ENCODE measurements at regions not wholly inside any gene's neighbourhood (a gene's known extent, or its start where the extent isn't known, plus 50 kb on each side); places are given as distances from the start of the nearest gene placed in this dataset.

DNA sequence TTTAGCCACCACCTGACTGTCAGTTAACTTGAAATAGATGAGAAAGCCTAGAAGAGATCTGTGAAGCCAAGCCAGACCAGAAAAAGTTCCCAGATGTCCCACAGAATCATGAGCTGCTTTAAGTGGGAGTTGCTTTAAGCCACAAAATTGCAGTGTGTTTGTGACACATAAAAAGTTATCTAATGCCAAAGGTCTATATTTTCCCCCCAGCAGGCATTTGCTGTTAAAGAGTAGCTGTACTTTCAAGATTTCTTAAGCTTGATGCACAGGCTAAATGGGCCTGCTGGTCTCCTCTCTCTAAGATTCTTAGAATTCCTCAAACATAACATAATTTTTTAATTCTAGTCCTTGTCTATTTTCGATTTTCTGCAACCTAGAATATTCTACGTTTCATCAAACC lies 825.7 kb downstream of the FAM181B start:
- Histone ChIP-seq H3K9me1 (replicated peaks; ENCODE audit: control insufficient read depth, extremely low read depth, insufficient read depth, low read length) (no peaks in the 10 kb centered on the region), H4K20me1 (replicated peaks; ENCODE audit: control insufficient read depth, extremely low read depth, insufficient read depth, low read length) (no peaks in the 10 kb centered on the region), H3K4me3 (replicated peaks in 1 of 3; ENCODE audit: insufficient read depth in 1 of 3, low read depth in 1 of 3, low read length in 3 of 3) (no peak overlapping the region), H3K4me2 (ENCODE audit: insufficient read depth, low read length) (no peak overlapping the region), H3K27ac (ENCODE audit: insufficient read depth, low read depth, low read length) (no peak overlapping the region), H3K27me3 (ENCODE audit: control insufficient read depth in 2 of 2, insufficient read depth in 2 of 2, low read length in 2 of 2) (no peaks in the 10 kb centered on the region), H3K9me3 (replicated peaks; ENCODE audit: control insufficient read depth, insufficient read depth, low read length) (no peaks in the 10 kb centered on the region), H3K79me2 (ENCODE audit: control insufficient read depth, insufficient read depth, low read length) (no peaks in the 10 kb centered on the region), H3K9ac (replicated peaks; ENCODE audit: extremely low read depth, insufficient read depth, low read length) (no peak overlapping the region), H3K4me1 (ENCODE audit: control insufficient read depth, extremely low read depth, insufficient read depth, low read length) (no peaks in the 10 kb centered on the region), H2AFZ (ENCODE audit: low read depth, low read length) (no peak overlapping the region), H3K36me3 (ENCODE audit: control insufficient read depth in 2 of 2, extremely low read depth in 1 of 2, insufficient read depth in 2 of 2, low read length in 2 of 2) (no peaks in the 10 kb centered on the region)
- dilution Hi-C loops (cut with MboI; ENCODE audit: extremely low pct_ligation_motif_present, low sequenced_read_pairs) = no loop called here
- intact Hi-C loops (cut with micrococcal nuclease) = no loop called here
- TF ChIP-seq, protein P1, sequence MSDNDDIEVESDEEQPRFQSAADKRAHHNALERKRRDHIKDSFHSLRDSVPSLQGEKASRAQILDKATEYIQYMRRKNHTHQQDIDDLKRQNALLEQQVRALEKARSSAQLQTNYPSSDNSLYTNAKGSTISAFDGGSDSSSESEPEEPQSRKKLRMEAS (IDR thresholded peaks at IDR 0.05; ENCODE audit: insufficient read depth, insufficient read length) = no peak
- TF ChIP-seq EZH2 (IDR thresholded peaks at IDR 0.05; ENCODE audit: borderline replicate concordance, low read depth, low read length, severe bottlenecking) (no peak), POLR2AphosphoS5 (IDR thresholded peaks at IDR 0.05; ENCODE audit: insufficient read depth, low read depth, low read length) (no peak), JUN (IDR thresholded peaks at IDR 0.05; ENCODE audit: borderline replicate concordance, insufficient read depth, insufficient read length, low read depth) (no peak)
- POLR2A ChIA-PET = no interaction called here
- no peak for FAIRE-seq
- CTCF ChIA-PET = interaction anchor here (0.6 kb wide), 1 partner anchor 42 kb away, joined by 3 read pairs; no protein-coding TSS in a partner anchor
- DNase-seq (ENCODE audit: low read depth, low spot score) = no peak
- no TSS peak for BruUV-seq (replicated peaks)

GRCh38 chr11:81899156-81899555 lies 834.5 kb downstream of the FAM181B start:
- Histone ChIP-seq H3K27me3 (ENCODE audit: control insufficient read depth in 2 of 2, insufficient read depth in 2 of 2, low read length in 2 of 2) (no peaks in the 10 kb centered on the region), H3K79me2 (ENCODE audit: control insufficient read depth, insufficient read depth, low read length) (no peaks in the 10 kb centered on the region), H4K20me1 (replicated peaks; ENCODE audit: control insufficient read depth, extremely low read depth, insufficient read depth, low read length) (no peaks in the 10 kb centered on the region), H3K36me3 (ENCODE audit: control insufficient read depth in 2 of 2, extremely low read depth in 1 of 2, insufficient read depth in 2 of 2, low read length in 2 of 2) (no peaks in the 10 kb centered on the region), H3K9me1 (replicated peaks; ENCODE audit: control insufficient read depth, extremely low read depth, insufficient read depth, low read length) (no peaks in the 10 kb centered on the region), H3K4me3 (replicated peaks in 1 of 3; ENCODE audit: insufficient read depth in 1 of 3, low read depth in 1 of 3, low read length in 3 of 3) (no peak overlapping the region), H3K4me1 (ENCODE audit: control insufficient read depth, extremely low read depth, insufficient read depth, low read length) (no peaks in the 10 kb centered on the region), H3K9me3 (replicated peaks; ENCODE audit: control insufficient read depth, insufficient read depth, low read length) (peaks cover 3% of the 10 kb centered on the region), H3K27ac (ENCODE audit: insufficient read depth, low read depth, low read length) (no peak overlapping the region), H3K9ac (replicated peaks; ENCODE audit: extremely low read depth, insufficient read depth, low read length) (no peak overlapping the region), H2AFZ (ENCODE audit: low read depth, low read length) (no peak overlapping the region), H3K4me2 (ENCODE audit: insufficient read depth, low read length) (no peak overlapping the region)
- intact Hi-C loops (cut with micrococcal nuclease) (no loop called here), dilution Hi-C loops (cut with MboI; ENCODE audit: extremely low pct_ligation_motif_present, low sequenced_read_pairs) (no loop called here)
- TF ChIP-seq MYC (IDR thresholded peaks at IDR 0.05; ENCODE audit: low read depth, low read length) (no peak), CTCF (IDR thresholded peaks at IDR 0.05; ENCODE audit: extremely low read depth in 1 of 2, insufficient read depth in 1 of 2, low read depth in 1 of 2, low read length in 2 of 2) (no peak), POLR2AphosphoS5 (IDR thresholded peaks at IDR 0.05; ENCODE audit: insufficient read depth, low read depth, low read length) (no peak), EZH2 (IDR thresholded peaks at IDR 0.05; ENCODE audit: borderline replicate concordance, low read depth, low read length, severe bottlenecking) (no peak), JUN (IDR thresholded peaks at IDR 0.05; ENCODE audit: borderline replicate concordance, insufficient read depth, insufficient read length, low read depth) (no peak), GATA2 (IDR thresholded peaks at IDR 0.05; ENCODE audit: insufficient read depth, insufficient read length, low read depth, low read length) (no peak)
- TF ChIP-seq, protein P1 (IDR thresholded peaks at IDR 0.05; ENCODE audit: insufficient read depth, insufficient read length) = no peak
- ChIA-PET CTCF (no interaction called here), POLR2A (no interaction called here)
- FAIRE-seq (no peak), DNase-seq (ENCODE audit: low read depth, low spot score) (no peak)
- no TSS peak for BruUV-seq (replicated peaks)
